HG02885 (cell line): ENCODE measurements at regions not wholly inside any gene's neighbourhood (a gene's known extent, or its start where the extent isn't known, plus 50 kb on each side); places are given as distances from the start of the nearest gene placed in this dataset.
"Not testable (repeated sequence)": the region's sequence is repeated elsewhere in the genome, so short reads cannot be mapped to it uniquely, and the experiment has no call there.

ENCODE experiments used
- ATAC-seq: cut with Tn5 transposase; IDR thresholded peaks from one replicate; pipeline ENCODE4 v1.9.1; 2021; ENCODE audit warnings: mild to moderate bottlenecking; ENCODE audit not compliant: unreplicated experiment, poor library complexity

DNA sequence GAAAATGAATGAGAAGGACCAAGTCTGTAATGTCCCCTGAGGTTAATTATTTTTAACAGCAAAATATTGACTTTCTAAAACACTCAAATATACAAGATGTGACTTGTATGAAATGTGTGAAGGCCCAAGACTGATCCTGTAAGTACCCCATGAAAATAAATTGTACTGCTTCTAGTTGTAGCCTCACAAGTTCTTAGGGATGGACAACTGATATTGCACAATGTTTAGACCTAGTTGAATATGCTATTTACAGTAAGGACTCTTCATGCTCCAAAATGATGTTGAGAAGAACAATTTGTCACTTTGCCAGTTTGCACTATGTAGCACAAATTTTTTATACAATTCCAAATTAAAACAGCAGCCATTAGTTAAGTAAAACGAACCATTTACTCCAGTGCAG is 139.7 kb upstream of the GDNF start:
- ATAC-seq, result no peak

DNA sequence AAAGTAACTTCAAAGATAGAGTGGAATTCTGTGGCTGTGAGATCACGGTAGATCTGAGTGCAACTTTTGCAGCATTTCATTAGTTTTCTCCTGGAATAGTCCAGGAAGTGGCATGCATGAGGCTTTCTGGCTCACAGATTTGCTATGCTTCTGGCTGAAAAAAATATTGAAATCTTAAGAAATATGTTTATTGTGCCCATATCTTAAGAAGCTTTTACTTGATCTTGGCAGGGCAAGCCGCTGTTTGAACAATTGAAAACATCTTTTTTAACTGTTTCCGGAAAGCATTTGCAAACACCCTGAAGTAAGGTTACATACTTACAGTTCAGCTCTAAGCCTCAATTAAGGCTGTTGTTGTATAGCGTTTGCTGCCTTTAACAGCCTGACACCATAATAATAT is 135.7 kb upstream of the GDNF start:
- ATAC-seq, result no peak

DNA sequence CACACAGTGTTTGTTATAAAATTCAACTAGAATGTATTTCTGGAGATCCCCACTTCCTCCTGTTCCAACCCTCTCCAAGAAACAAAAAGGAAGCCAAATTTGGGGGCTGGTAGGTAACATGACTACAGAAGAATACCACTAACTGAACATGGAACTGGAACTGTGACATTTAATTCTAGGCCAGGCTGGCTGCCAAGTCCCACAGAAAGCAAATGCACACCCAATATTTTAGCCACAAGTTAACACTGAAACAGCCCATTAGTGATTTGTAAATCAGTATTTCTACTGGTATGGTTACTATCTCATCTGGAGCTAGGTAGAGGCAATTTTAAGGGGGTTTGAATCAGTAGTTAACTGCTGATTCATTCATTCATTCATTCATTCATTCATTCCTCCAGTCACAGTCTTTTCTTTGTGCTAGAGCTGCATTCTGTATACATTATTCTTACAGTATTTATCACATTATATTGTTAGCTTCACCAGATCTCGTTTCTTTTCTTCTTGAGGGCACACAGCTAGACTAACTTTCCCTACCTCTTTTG is 131.7 kb upstream of the GDNF start:
- no peak for ATAC-seq

DNA sequence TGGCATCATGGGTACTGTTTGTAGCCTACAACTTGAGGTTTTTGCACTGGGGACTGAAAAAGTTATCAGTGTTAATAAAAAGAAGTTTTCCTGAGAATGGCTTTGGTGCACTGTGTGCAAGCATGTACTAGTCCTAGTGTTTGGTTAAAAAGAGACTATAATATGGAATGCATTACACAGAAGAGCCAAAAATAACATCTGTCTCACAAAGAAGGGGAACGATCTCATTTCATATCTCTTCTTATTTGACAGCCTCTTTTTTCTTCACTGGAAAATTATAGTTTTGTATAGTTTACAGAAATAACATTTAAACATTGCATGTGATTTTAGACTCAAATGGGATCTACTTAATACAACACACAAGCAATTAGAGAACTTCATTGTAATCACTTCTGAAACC is 127.0 kb upstream of the GDNF start:
- no peak for ATAC-seq

DNA sequence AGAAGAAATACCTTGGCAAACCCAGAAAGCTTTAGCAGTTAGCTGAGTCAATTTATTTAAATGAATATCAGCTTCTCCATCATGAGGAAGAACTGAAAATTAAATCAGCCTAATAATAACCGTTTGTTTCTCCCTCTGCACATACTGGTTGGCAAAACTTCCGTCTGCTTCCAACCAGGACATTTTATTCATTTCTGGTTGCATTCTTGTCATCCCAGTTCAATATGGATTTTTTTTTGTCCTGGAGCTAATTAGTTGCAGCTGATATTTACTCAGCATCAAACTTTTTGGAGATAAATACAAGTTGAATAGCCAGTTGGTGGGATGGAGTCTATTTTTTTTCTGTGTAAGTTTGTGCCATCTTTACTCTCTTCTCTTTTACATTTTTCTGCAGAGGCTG is 126.5 kb upstream of the GDNF start:
- no peak for ATAC-seq

DNA sequence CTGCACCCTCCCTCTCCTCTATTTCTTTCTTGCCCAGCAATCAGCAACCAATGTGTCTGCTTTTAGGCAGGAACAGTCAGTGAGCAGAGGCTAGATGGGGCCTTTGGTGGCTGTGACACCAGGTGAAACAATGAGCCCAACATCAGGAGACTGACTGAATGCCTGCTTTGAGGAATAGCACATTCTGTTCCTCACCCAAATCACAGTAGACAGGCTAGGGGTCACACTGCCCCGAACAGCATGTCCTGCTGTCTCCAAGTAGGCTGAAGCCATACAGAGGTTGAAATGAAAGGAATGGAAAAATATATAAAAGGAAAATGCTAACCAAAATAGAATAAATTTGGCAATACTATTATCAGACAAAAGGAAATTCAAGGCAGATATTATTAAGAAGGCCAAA is 122.5 kb upstream of the GDNF start:
- ATAC-seq, result no peak

DNA sequence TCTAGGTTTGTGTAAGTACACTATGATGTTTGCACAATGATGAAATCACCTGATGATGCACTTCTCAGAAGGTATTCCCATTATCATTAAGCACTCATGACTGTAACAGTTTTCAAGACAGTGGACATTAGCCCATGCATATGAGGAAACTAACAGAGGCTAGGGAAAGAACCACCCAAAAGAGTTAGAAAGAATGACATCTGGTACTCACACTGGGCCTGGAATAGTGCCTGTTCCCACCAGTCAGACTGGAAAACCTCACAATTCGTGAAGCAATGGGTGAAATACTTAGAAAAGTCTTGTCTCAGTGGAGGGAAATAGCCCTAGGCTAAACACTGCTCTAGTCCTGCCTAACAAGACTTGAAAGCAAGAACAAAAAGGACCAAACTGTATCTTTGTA is 117.4 kb upstream of the GDNF start:
- ATAC-seq, result no peak

DNA sequence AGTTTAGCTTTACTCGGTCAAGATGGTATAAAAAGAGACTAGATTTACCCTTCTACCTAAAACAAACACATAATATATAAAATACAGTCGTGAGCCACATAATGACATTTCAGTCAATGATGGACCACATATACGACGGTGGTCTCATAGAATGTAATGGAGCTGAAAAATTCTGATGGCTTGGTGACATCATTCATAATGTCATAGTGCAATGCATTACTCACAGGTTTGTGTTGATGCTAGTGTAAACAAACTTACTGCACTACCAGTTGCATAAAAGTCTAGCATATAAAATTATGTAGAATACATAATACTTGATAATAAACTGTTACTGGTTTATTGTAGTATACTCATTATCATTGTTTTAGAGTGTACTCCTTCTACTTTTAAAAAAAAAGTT is 115.9 kb upstream of the GDNF start:
- ATAC-seq, result no peak

DNA sequence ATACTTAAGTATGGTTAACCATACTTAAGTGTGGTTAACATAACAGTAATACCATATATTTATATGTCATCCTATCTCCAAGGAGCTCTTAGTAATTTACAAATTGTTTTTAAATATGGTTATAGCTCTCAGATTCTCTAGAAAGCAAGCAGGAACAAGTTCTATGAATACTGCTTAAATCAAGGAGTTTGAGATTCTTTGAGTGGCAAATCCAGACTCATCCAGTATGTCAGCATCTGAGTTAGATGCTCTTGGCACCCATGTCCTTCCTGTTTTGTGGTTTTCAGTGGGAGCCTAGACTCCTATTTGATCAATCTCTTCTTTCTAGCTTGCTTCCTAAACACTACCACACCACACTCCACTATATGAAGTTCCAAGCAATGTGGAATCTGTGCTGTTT is 114.7 kb upstream of the GDNF start:
- no peak for ATAC-seq

DNA sequence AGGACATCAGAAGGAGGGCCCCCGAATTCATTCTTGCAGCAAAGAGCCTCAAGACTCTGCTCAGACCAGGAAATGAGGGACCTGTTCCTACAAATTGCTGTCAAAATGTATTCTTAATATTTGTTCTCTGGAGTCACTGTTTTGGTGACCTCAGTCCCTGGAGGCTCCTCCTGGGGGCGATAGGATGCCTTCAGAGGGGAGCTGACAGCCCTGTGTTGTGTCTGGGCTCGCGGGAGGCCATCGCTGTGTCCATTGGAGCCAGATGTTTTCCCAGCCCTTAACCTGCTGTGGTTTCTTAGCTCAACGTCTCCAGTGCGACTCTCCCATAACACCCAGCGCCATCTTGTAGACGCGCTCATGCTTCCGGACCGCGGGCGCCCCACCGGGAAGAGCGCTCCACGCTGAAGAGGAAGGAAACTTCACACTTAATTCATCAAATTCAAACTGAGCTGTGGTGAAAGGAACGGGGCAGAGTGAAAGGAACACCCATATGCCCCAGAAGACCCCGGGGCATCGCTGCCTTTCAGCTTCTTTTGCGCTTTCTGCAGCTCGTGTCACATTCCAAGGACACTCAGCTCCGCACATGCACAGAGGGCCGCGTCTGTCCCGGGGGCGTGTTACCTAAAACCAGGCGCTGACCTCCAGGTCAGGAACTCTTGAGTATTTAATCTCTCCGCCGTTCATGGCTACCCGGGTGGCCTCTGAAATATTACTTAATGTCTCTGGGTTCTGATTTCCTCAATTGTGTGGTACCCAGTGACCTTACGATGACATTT is 112.3 kb upstream of the GDNF start:
- no peak for ATAC-seq

DNA sequence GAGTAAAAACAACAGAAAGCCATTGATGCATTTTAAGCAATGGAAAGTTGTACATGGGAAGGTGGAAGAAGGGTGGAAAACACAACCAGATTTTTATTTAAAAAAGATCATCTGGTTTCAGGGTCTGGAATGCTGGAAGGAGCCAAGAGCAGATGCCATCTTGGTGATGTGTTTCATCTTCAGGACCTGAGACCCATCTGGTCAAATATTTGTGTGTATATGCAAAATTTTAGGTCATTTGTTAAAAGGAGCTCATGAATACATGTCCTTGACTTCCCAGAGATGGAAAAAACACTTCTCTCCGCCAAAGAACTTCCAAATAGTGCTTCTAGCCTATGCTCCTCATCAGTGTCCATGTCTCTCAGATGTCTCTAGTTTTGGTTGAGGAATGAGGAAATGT is 110.6 kb upstream of the GDNF start:
- ATAC-seq, result no peak

DNA sequence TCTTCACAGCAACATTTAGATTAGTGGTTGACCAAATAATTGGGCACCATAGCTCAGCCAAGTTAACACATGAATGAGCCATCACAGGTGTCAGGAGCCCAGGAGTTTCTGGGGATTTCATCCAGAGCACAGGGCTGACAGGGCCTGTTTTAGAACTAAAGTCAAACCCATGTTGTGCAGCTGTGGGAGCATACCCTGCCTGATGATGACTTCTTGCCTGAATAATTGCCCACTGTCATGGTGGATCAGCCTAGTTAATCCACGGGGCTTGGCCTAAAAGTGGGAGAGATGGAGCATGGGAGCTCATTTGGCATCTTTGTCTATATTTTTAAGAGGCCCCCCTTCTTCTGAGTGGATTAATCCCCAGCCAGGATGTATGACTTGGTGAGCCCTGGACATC is 105.6 kb upstream of the GDNF start:
- no peak for ATAC-seq

DNA sequence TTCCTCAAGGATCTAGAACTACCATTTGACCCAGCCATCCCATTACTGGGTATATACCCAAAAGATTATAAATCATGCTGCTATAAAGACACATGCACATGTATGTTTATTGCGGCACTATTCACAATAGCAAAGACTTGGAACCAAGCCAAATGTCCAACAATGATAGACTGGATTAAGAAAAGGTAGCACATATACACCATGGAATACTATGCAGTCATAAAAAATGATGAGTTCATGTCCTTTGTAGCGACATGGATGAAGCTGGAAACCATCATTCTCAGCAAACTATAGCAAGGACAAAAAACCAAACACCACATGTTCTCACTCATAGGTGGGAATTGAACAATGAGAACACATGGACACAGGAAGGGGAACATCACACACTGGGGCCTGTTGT is 103.3 kb upstream of the GDNF start:
- ATAC-seq, result not testable (repeated sequence)

DNA sequence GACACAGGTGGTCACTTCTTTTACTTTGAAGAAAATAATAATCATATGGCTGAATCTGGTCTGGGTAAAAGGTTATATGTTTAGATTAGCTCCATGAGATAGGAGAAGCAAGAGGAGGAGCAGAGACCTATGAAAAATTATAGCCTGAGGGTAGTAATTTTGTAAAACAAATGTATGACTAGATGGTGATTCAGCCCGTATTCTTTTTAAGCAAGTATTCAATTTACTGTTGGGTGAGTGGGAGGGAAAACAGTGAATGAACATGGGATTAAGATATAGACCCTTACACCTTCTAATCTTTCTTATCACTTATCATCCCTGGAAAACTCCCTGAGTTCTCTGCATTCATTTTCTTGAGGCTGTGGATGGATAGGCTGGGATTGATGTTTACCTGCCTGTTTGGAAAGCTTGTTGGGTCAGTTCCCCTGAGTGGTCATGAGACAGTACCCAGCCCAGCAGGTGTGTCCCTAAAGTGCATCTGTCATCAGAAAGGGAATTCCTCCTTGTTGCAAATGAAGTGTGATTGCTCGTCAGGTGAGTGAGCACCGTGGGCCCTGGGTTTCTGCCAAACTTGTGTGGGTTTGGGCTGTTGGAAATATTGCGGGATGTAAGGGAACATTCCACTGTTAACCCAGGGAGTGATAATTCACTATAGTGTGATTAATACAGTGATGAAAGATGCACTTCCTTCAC is 101.2 kb upstream of the GDNF start:
- no peak for ATAC-seq

DNA sequence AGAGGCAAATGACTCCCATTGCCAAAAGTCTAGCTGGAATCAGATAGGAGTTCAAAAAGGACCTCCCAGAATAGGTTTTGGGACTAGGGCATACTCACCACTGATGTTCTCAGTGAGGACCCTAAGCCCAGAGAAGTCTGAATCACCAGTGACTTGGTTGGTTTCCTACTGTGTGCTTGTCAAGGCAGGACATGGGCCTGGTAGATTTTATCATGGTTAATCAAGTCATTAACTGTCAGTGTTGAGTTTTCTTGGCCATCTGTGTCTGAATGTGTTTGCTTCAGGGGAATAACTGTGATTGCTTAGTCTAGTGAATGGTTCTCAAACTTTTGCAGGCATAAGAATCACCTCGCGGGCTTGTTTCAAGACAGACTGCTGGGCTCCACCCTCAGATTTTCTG is 99.0 kb upstream of the GDNF start:
- no peak for ATAC-seq

DNA sequence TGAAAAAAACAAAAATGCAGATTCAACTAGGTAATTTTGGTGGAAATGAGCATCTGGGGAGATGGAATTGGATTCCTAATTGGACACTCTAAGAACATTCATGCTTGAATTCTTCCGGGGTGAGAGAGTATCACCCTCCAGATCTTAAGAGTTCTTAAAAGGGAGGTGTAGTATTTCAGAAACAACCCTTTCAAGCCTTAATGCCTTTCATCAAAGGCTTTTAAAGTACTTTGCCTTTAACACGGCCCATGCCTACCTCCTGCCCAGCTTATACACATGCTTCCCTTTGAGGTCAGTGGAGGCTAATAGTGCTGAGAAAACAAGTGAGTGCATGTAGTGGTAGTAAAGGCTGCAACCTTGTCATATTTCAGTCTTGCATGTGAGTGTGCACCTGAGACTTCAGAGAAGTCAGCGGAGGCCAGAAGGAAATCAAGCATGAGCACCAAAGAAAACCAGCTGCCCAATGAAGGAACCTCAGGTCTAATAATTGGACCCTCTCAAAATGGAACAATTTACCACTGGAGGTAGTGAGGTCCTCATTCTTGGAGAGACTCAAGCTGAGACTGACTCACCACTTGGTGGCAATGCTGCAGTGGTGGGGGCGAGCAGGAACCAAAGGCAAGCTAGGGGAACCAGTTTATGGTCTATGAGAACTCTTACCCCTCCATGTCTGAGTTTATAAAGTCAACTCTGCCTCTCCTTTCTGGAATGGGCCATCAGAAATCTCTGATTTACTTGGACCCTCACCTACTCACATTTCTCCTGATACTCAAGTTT is 98.4 kb upstream of the GDNF start:
- no peak for ATAC-seq

DNA sequence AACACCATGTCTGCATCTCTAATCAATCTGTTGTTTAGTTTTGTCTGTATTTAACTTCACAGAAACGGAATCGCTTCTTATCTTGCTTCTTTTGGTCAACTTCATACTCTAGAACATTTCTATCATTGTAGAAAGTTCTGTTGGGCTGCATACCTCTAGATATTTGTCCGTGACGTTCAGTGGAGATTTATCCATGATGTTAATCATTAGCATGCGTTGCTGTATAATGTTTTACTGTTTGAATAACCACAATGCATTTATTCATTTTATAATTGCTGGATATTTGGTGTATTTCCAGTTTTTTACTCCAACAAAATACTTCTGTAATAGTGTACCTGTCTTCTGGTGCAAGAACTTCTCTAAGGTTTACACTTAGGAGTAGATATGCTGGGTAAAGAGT is 96.2 kb upstream of the GDNF start:
- ATAC-seq, result no peak

DNA sequence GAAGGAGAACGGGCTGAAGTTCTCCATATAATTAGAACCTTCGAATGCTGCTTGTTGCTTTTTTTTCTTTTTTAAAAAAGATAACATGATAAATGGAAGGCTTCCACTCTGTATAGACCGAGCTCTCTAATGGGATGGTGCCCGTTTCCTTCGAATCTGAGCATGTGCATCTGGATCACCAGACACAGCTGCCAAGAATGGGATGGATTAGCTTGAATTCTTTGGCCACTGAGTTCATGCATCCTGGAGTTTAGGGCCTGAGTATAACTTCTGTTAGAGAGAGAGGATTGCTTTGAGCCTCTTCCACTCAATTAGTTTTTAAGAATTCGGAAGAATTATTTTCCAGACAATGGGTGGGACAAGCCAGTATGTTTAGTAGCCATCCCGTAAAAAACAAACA is 93.7 kb upstream of the GDNF start:
- ATAC-seq, result no peak

DNA sequence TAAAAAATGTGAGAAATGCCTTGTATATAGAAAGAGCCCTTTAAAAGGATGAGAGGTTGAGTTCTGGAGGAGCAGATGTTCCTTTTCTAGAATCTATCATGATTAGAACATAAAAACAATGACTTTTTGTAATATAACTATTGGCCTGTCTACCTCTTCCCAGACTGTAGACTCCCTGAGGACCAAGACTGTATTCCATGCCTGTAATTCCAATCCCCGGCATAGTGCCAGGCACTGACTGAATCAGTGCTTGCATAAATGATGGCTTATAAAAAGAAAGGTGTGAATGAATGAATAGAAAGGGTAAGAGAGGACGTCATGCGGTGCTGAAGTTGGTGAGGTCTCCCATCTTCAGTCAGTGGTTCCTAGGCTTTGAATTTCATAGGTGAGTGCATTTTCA is 92.6 kb upstream of the GDNF start:
- no peak for ATAC-seq

DNA sequence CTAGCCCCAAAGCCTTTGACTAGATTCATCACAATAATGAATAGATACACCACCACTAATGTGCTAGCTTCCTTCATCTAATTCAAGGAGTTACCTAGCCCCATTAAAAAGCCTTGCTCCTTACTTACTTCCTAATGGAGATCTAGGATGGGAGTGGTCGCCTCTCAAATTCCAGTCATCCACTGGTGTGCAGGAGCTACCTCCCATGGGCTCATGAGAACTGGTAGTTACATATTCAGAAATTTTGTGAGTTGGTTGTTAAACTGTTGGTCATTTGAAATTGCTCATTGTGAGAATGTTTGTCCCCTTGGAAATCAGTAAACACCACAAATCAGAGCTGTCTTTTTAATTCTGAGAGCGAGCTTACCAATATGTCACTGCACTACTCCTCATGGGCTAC is 91.7 kb upstream of the GDNF start:
- ATAC-seq, result no peak

DNA sequence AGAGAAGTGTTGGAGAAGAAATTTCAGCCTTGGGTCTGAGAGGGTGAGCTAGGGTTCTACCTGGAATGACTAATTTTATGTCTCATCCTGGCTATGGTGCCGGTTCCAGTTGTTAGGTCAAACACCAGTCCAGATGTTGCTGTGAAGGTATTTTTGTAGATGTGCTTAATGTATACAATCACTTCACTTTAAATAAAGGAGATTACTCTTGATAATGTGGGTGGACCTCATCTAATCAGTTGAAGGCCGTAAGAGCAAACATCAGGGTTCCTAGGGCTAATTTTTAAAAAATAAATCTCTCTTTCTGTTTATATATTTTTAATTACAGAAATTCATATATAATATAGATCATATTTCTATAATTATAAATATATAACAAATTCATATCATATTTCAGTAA is 90.5 kb upstream of the GDNF start:
- ATAC-seq, result no peak
